ENCODE measurements at regions not wholly inside any gene's neighbourhood (a gene's known extent, or its start where the extent isn't known, plus 50 kb on each side); places are given as distances from the start of the nearest gene placed in this dataset.

DNA sequence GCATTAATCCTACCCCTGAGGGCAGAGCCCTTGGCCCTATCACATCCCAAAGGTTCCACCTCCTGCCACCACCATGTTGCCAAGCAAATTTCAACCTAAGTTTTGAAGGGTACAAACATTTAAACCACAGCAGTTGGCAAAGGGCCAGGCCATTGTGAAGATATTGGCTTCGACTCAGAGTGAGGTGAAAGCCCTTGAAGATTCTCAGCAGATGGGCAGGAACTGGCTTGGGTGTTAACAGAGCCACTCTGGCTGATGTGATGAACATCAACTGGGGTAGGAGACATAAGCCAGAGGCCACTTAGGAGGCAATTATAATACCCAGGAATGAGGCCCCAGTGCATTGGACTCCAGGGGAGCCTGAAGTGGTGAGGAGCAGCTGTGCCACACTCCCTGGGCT, 207.7 kb upstream of the KAZN start:
- TF ChIP-seq, protein P1, sequence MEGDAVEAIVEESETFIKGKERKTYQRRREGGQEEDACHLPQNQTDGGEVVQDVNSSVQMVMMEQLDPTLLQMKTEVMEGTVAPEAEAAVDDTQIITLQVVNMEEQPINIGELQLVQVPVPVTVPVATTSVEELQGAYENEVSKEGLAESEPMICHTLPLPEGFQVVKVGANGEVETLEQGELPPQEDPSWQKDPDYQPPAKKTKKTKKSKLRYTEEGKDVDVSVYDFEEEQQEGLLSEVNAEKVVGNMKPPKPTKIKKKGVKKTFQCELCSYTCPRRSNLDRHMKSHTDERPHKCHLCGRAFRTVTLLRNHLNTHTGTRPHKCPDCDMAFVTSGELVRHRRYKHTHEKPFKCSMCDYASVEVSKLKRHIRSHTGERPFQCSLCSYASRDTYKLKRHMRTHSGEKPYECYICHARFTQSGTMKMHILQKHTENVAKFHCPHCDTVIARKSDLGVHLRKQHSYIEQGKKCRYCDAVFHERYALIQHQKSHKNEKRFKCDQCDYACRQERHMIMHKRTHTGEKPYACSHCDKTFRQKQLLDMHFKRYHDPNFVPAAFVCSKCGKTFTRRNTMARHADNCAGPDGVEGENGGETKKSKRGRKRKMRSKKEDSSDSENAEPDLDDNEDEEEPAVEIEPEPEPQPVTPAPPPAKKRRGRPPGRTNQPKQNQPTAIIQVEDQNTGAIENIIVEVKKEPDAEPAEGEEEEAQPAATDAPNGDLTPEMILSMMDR (IDR thresholded peaks at IDR 0.05; ENCODE audit: low read depth, low read length): no peak
- no peak overlapping the region for H3K4me3 ChIP-seq (ENCODE audit: low read depth, low read length)

DNA sequence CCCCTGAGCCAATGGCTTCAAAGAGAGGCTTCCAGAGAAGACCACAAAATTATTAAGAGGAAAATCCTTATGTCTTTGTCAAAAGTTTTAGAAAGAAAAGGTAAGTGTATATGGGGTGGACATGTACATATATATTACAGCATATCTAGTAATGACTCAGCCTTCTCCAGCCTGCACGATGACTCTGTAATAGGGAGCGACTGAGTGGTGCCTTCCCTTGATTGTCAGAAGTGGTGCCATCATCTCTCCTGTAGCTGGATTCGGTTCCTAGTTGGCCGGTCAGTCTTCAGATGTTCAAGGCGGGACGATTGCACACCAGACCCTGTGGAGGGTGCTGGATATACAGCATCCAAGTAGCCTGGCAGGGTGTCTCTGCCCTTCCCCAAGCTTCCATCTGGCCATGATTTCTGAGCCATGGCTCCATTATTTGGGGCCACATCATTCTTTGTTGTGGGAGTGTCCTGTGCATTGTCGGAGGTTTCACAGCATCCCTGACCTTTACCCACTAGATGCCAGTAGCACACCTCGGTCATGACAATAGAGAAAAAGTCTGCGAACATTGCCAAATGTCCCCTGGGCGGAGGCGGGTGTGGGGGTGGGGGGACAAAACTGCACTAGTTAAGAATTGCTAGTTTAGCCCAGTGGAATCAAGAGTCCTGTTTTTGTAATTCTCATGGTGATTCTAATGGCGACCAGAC, 206.2 kb upstream of the KAZN start:
- TF ChIP-seq, protein P1 (IDR thresholded peaks at IDR 0.05; ENCODE audit: low read depth, low read length): no peak
- no peak overlapping the region for H3K4me3 ChIP-seq (ENCODE audit: low read depth, low read length)

DNA sequence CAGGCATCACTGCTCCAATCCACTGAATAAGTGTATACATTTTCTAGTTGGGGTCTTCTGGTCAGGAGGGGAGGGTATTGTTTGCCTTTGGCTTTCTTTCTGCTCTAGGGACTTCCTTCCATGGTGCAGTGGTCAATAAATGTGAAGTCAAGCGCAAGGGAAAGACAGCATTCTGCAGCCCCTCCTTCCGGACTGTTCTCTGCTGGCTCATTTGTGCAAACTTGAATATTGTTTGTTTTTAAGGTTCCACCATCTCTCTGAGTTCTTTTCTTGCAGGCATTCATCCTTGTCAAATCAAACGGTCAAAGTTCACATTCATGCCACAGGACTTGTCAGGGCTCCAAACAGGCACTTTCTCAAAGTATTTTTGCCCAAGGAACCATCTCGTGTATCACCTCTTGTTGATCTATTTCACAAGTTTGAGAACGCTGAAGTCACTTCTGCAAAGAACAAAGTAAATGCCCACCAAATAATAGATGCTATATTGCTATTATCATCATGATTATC, 205.6 kb upstream of the KAZN start:
- H3K4me3 ChIP-seq (ENCODE audit: low read depth, low read length): no peak overlapping the region
- TF ChIP-seq, protein P1 (IDR thresholded peaks at IDR 0.05; ENCODE audit: low read depth, low read length): no peak

DNA sequence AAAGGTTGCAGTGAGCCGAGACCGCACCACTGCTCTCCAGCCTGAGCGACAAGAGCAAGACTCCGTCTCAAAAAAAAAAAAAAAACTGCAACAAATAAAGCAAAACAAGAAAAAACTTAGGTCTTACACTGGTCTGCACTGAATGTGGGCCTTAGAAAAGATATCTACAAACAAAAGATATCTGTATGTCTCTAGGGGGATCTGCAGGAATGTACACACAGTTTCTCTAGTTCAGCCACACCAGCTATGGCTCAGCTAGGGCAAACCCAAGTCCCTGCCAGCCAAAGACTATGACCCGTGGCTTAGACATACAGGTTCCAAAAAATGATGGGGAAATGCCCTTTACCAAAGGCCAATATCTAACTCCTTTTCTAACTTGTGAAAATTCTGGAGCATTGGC, 202.4 kb upstream of the KAZN start:
- no peak overlapping the region for H3K4me3 ChIP-seq (ENCODE audit: low read depth, low read length)
- TF ChIP-seq, protein P1 (IDR thresholded peaks at IDR 0.05; ENCODE audit: low read depth, low read length): no peak

DNA sequence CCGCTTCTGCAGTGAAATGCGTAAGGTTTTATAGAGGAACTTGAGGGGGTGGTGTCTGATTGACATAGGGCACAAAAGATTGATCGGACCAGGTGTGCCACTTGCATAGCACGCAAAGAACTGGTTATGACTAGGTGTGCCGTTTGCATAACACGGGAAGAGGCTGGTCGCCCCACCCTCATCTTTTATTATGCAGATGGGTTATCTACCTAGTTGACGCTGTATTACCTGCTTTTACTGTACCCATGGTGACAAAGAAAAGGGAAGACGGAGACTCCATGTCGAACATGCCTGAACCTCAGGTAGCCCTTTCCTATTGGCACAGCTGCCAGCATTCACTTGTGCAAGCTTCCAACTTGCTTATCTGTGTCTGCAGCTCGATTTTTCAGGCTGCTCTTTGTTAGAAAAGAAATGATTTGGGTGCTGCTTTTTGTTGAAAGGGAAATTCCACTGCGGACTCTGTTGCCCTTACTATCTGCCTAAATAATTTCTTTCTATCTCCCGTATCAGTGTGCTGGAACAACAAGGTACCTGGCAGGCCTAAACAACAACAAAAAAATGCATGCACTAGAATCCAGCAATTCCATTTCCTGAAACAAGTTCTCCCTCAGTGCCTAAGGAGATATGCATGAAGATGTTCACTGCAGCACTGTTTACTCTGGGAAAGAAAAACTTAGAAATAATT, 194.4 kb upstream of the KAZN start:
- TF ChIP-seq, protein P1 (IDR thresholded peaks at IDR 0.05; ENCODE audit: low read depth, low read length): no peak
- H3K4me3 ChIP-seq (ENCODE audit: low read depth, low read length): no peak overlapping the region

DNA sequence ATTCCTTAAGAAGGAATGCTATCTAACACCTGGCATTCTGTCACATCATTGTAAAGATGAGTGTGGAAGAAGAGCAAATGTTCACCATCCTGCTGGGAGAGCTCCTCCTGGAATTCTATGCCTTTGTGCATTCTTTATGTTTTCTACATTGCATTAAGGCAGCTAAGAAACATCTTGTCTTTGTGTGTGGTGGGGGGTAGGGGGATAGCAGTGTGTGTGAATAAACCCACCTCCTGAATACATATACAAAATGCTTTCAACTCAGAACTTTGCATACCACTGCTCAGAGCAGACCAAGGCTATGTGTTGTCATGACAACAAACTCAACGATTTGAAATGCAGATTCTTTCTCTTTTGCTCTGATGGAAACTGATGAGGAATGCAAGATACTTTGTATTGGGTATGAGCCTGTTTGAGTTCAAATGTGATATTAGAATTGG, 193.6 kb upstream of the KAZN start:
- no peak overlapping the region for H3K4me3 ChIP-seq (ENCODE audit: low read depth, low read length)
- TF ChIP-seq, protein P1 (IDR thresholded peaks at IDR 0.05; ENCODE audit: low read depth, low read length): no peak

DNA sequence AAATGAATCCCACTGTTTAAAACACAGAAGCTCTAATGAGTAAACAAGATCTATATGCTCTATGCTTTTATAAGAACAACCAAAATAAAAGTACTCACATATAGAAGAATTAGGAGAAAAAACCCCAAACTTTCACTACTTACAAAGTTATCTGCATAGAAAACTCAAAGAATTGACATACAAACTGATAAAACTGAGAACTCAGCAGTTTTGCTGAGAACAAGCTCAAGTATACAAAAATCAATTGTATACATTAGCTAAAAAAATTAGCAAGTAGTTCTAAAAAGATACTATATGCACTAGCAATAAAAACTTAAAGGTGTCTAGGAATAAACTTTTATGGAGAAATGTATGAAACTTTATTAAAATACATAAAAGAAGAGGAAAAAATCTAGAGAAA, 186.2 kb upstream of the KAZN start:
- TF ChIP-seq, protein P1 (IDR thresholded peaks at IDR 0.05; ENCODE audit: low read depth, low read length): no peak
- H3K4me3 ChIP-seq (ENCODE audit: low read depth, low read length): no peak overlapping the region
